Endothelial cell of umbilical vein (primary cell): ENCODE measurements at regions not wholly inside any gene's neighbourhood (a gene's known extent, or its start where the extent isn't known, plus 50 kb on each side); places are given as distances from the start of the nearest gene placed in this dataset.

Experiments
- BruUV-seq: library from RNA; stranded (reverse); fragments of 400-500 nt; replicated peaks from 2 replicates; lab custom pipeline; 2021; lab: Mats Ljungman, UMichigan
- CTCF ChIA-PET: fragments of 300-600, 350-600 bp; sonication (Branson Sonifier 250); formaldehyde crosslinking; loops from one replicate; lab custom pipeline; 2021; ENCODE audit warnings: antibody characterized with exemption, inconsistent platforms; lab: Charles Lee
- POLR2A ChIA-PET: fragments of 300-600, 350-600 bp; sonication (Branson Sonifier 250); formaldehyde crosslinking; loops from one replicate; lab custom pipeline; 2021; ENCODE audit warnings: antibody characterized with exemption, inconsistent platforms; lab: Charles Lee
- DNase-seq: peaks from one replicate; pipeline ENCODE4 v3.0.0-alpha.2; 2011; ENCODE audit warnings: low read depth, low spot score
- FAIRE-seq: peaks from 2 replicates; lab custom pipeline; 2011; peaks lifted over from hg19 to GRCh38; lab: Jason Lieb, UNC
- H2AFZ ChIP-seq: 2 replicates; pipeline ENCODE4 v1.6.0; 2012; ENCODE audit warnings: low read depth, low read length, control low read depth, inconsistent platforms
- H3K27ac ChIP-seq: 2 replicates; pipeline ENCODE4 v1.5.1; 2011; ENCODE audit warnings: low read depth, mild to moderate bottlenecking, control low read depth, low read length, moderate library complexity; ENCODE audit not compliant: insufficient read depth
- H3K27me3 ChIP-seq, 2 experiments: 2 replicates each; pipeline versions ENCODE4 v1.6.0 to v1.6.1; 2011; ENCODE audit warnings: low read length in 2 of 2, mixed read lengths in 1 of 2; ENCODE audit not compliant: control insufficient read depth in 2 of 2, insufficient read depth in 2 of 2
- H3K36me3 ChIP-seq, 2 experiments: 2 replicates in 1 of 2; 3 replicates in 1 of 2; pipeline ENCODE4 v1.5.1; 2011; ENCODE audit warnings: low read length in 2 of 2, mild to moderate bottlenecking in 1 of 2, moderate library complexity in 1 of 2; ENCODE audit not compliant: control insufficient read depth in 2 of 2, insufficient read depth in 2 of 2; ENCODE audit errors: extremely low read depth in 1 of 2
- H3K4me1 ChIP-seq: 3 replicates; pipeline ENCODE4 v1.5.1; 2011; ENCODE audit warnings: mild to moderate bottlenecking, low read length; ENCODE audit not compliant: control insufficient read depth, insufficient read depth; ENCODE audit errors: extremely low read depth
- H3K4me2 ChIP-seq: 2 replicates; pipeline ENCODE4 v1.6.1; 2011; ENCODE audit warnings: low read length, control low read depth, mixed read lengths; ENCODE audit not compliant: insufficient read depth
- H3K4me3 ChIP-seq, 3 experiments: fragments of 200-600 bp in 1 of 3; sonication (generic), shearing (Covaris generic) in 1 of 3; replicated peaks in 1 of 3; 2 replicates each; pipeline ENCODE4 v1.5.1; 2011 to 2016; ENCODE audit warnings: control low read depth in 3 of 3, low read length in 3 of 3, mild to moderate bottlenecking in 2 of 3, inconsistent platforms in 1 of 3, low read depth in 1 of 3, moderate library complexity in 1 of 3; ENCODE audit not compliant: insufficient read depth in 1 of 3
- H3K79me2 ChIP-seq: 2 replicates; pipeline ENCODE4 v1.6.0; 2012; ENCODE audit warnings: low read length, inconsistent platforms; ENCODE audit not compliant: control insufficient read depth, insufficient read depth
- H3K9ac ChIP-seq: replicated peaks from 2 replicates; pipeline ENCODE3; 2011; ENCODE audit warnings: low read length, control low read depth; ENCODE audit not compliant: insufficient read depth; ENCODE audit errors: extremely low read depth
- H3K9me1 ChIP-seq: replicated peaks from 3 replicates; pipeline ENCODE4 v1.6.0; 2011; ENCODE audit warnings: mild to moderate bottlenecking, low read length; ENCODE audit not compliant: control insufficient read depth, insufficient read depth; ENCODE audit errors: extremely low read depth
- H3K9me3 ChIP-seq: replicated peaks from 2 replicates; pipeline ENCODE4 v1.5.1; 2012; ENCODE audit warnings: low read length, inconsistent platforms; ENCODE audit not compliant: control insufficient read depth, insufficient read depth
- H4K20me1 ChIP-seq: replicated peaks from 2 replicates; pipeline ENCODE3; 2011; ENCODE audit warnings: mild to moderate bottlenecking, low read length; ENCODE audit not compliant: control insufficient read depth, insufficient read depth; ENCODE audit errors: extremely low read depth
- EZH2 ChIP-seq: IDR thresholded peaks from 2 replicates; pipeline ENCODE4 v1.6.1; 2012; ENCODE audit warnings: borderline replicate concordance, low read depth, mild to moderate bottlenecking, moderate library complexity, low read length, inconsistent platforms; ENCODE audit not compliant: severe bottlenecking
- FOS ChIP-seq: IDR thresholded peaks from 2 replicates; pipeline ENCODE4 v1.6.1; 2011; ENCODE audit warnings: mild to moderate bottlenecking, low read length, moderate library complexity, borderline replicate concordance; ENCODE audit not compliant: insufficient read depth
- GATA2 ChIP-seq: IDR thresholded peaks from 2 replicates; pipeline ENCODE4 v1.7.0; 2011; ENCODE audit warnings: low read depth, mild to moderate bottlenecking, moderate library complexity, mixed read lengths, low read length; ENCODE audit not compliant: insufficient read length, insufficient read depth
- JUN ChIP-seq: IDR thresholded peaks from 2 replicates; pipeline ENCODE4 v1.6.1; 2011; ENCODE audit warnings: borderline replicate concordance, low read depth; ENCODE audit not compliant: insufficient read length, insufficient read depth
- MAX ChIP-seq: IDR thresholded peaks from 2 replicates; pipeline ENCODE4 v1.6.1; 2011; ENCODE audit not compliant: insufficient read depth, insufficient read length
- MYC ChIP-seq: IDR thresholded peaks from one replicate; pipeline ENCODE4 v1.6.1; 2011; ENCODE audit warnings: mild to moderate bottlenecking, low read depth, low read length
- POLR2A ChIP-seq: IDR thresholded peaks from 2 replicates; pipeline ENCODE4 v1.6.1; 2012; ENCODE audit warnings: low read depth, mild to moderate bottlenecking, control low read depth, low read length
- POLR2AphosphoS5 ChIP-seq: IDR thresholded peaks from 2 replicates; pipeline ENCODE4 v1.6.1; 2012; ENCODE audit warnings: low read depth, mild to moderate bottlenecking, control low read depth, low read length, moderate library complexity; ENCODE audit not compliant: insufficient read depth
- dilution Hi-C: fragments of 300-500 bp; cut with MboI; formaldehyde crosslinking; loops from one replicate; pipeline ENCODE4 v1.15.0; 2019; ENCODE audit warnings: low sequenced_read_pairs; ENCODE audit not compliant: extremely low pct_ligation_motif_present
- intact Hi-C: fragments of 100-400 bp; cut with micrococcal nuclease; formaldehyde crosslinking; loops from one replicate; pipeline ENCODE4 v1.10.0; 2022
- TF ChIP-seq, protein P1 (sequence below), 2 donors: IDR thresholded peaks; 1 replicate in 1 of 2; 2 replicates in 1 of 2; pipeline ENCODE4 v1.5.1; 2011; ENCODE audit warnings: low read length in 2 of 2, mild to moderate bottlenecking in 2 of 2, moderate library complexity in 2 of 2, control low read depth in 1 of 2, inconsistent platforms in 1 of 2, low read depth in 1 of 2; ENCODE audit not compliant: insufficient read depth in 1 of 2; ENCODE audit errors: extremely low read depth in 1 of 2

GRCh38 chr10:2825841-2826240 is 241.5 kb upstream of the PFKP start:
- BruUV-seq: no TSS peak
- ChIA-PET CTCF (no interaction called here), POLR2A (no interaction called here)
- FAIRE-seq (no peak), DNase-seq (no peak)
- no peak overlapping the region for H3K9ac ChIP-seq
- no peaks in the 10 kb centered on the region for H3K9me3 ChIP-seq
- no peaks in the 10 kb centered on the region for H3K27me3 ChIP-seq
- intact Hi-C loops: no loop called here
- dilution Hi-C loops: loop anchor here (25.0 kb wide), 1 partner anchor 211 kb away; no protein-coding TSS in a partner anchor
- H3K4me1 ChIP-seq: no peaks in the 10 kb centered on the region
- H2AFZ ChIP-seq: no peak overlapping the region
- H3K4me3 ChIP-seq: no peak overlapping the region
- no peaks in the 10 kb centered on the region for H4K20me1 ChIP-seq
- H3K36me3 ChIP-seq: no peaks in the 10 kb centered on the region
- no peak overlapping the region for H3K27ac ChIP-seq
- H3K9me1 ChIP-seq: no peaks in the 10 kb centered on the region
- TF ChIP-seq, protein P1, sequence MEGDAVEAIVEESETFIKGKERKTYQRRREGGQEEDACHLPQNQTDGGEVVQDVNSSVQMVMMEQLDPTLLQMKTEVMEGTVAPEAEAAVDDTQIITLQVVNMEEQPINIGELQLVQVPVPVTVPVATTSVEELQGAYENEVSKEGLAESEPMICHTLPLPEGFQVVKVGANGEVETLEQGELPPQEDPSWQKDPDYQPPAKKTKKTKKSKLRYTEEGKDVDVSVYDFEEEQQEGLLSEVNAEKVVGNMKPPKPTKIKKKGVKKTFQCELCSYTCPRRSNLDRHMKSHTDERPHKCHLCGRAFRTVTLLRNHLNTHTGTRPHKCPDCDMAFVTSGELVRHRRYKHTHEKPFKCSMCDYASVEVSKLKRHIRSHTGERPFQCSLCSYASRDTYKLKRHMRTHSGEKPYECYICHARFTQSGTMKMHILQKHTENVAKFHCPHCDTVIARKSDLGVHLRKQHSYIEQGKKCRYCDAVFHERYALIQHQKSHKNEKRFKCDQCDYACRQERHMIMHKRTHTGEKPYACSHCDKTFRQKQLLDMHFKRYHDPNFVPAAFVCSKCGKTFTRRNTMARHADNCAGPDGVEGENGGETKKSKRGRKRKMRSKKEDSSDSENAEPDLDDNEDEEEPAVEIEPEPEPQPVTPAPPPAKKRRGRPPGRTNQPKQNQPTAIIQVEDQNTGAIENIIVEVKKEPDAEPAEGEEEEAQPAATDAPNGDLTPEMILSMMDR (IDR thresholded peaks at IDR 0.05; ENCODE audit: extremely low read depth in 1 of 2, insufficient read depth in 1 of 2, low read depth in 1 of 2, low read length in 2 of 2): no peak
- TF ChIP-seq EZH2 (no peak), GATA2 (no peak), JUN (no peak), FOS (no peak), POLR2A (no peak), MAX (no peak), POLR2AphosphoS5 (no peak), MYC (no peak)
- no peak overlapping the region for H3K4me2 ChIP-seq
- H3K79me2 ChIP-seq: no peaks in the 10 kb centered on the region
